ENCODE measurements at regions not wholly inside any gene's neighbourhood (a gene's known extent, or its start where the extent isn't known, plus 50 kb on each side); places are given as distances from the start of the nearest gene placed in this dataset.

GRCh38 chr2:128446049-128446873 lies 127.6 kb upstream of the HS6ST1 start:
- no peak overlapping the region for H3K27ac ChIP-seq (ENCODE audit: insufficient read depth, low read length)
- H3K27me3 ChIP-seq (ENCODE audit: control insufficient read depth, insufficient read depth, low read length), result no peaks in the 10 kb centered on the region
- no peaks in the 10 kb centered on the region for H3K79me2 ChIP-seq (ENCODE audit: control insufficient read depth, insufficient read depth, low read length)
- no peak overlapping the region for H2AFZ ChIP-seq (ENCODE audit: low read length)
- no peaks in the 10 kb centered on the region for H4K20me1 ChIP-seq (ENCODE audit: control insufficient read depth, extremely low read depth, insufficient read depth, low read length)
- no peak for TF ChIP-seq EZH2 (IDR thresholded peaks at IDR 0.05; ENCODE audit: low read length, missing control alignments)
- TF ChIP-seq CTCF (conservative IDR thresholded peaks at IDR 0.05 in 1 of 2, IDR thresholded peaks at IDR 0.05 in 1 of 2; ENCODE audit: low read depth in 1 of 2, low read length in 2 of 2), result no peak
- DNase-seq (ENCODE audit: low read depth in 2 of 2), result no peak
- no peak overlapping the region for H3K4me3 ChIP-seq (replicated peaks in 1 of 4; ENCODE audit: control extremely low read depth in 1 of 4, insufficient read depth in 1 of 4, low read depth in 3 of 4, low read length in 4 of 4)
- H3K4me2 ChIP-seq (ENCODE audit: extremely low read depth, insufficient read depth, low read length), result no peak overlapping the region
- H3K9ac ChIP-seq (ENCODE audit: insufficient read depth, low read length), result no peak overlapping the region
- H3K9me3 ChIP-seq (ENCODE audit: control insufficient read depth, insufficient read depth, low read depth, low read length), result no peaks in the 10 kb centered on the region
- no peaks in the 10 kb centered on the region for H3K36me3 ChIP-seq (ENCODE audit: control insufficient read depth, insufficient read depth, low read length)
- peaks cover 3% of the 10 kb centered on the region for H3K4me1 ChIP-seq (ENCODE audit: control insufficient read depth, extremely low read depth, insufficient read depth, low read length)

- no peaks in the 10 kb centered on the region for H3K9me3 ChIP-seq (ENCODE audit: control insufficient read depth, insufficient read depth, low read depth, low read length)
- peaks cover 3% of the 10 kb centered on the region for H3K4me1 ChIP-seq (ENCODE audit: control insufficient read depth, extremely low read depth, insufficient read depth, low read length)
These were observed 128.3 kb upstream of the HS6ST1 start for GRCh38 chr2:128446874-128447537.

More at GRCh38 chr2:128446874-128447537, 128.3 kb upstream of the HS6ST1 start:
- Histone ChIP-seq H4K20me1 (ENCODE audit: control insufficient read depth, extremely low read depth, insufficient read depth, low read length) (no peaks in the 10 kb centered on the region), H3K9ac (ENCODE audit: insufficient read depth, low read length) (no peak overlapping the region), H3K27me3 (ENCODE audit: control insufficient read depth, insufficient read depth, low read length) (no peaks in the 10 kb centered on the region), H3K79me2 (ENCODE audit: control insufficient read depth, insufficient read depth, low read length) (no peaks in the 10 kb centered on the region), H3K4me2 (ENCODE audit: extremely low read depth, insufficient read depth, low read length) (no peak overlapping the region), H3K27ac (ENCODE audit: insufficient read depth, low read length) (no peak overlapping the region), H3K36me3 (ENCODE audit: control insufficient read depth, insufficient read depth, low read length) (no peaks in the 10 kb centered on the region), H3K4me3 (replicated peaks in 1 of 4; ENCODE audit: control extremely low read depth in 1 of 4, insufficient read depth in 1 of 4, low read depth in 3 of 4, low read length in 4 of 4) (no peak overlapping the region), H2AFZ (ENCODE audit: low read length) (no peak overlapping the region)
- DNase-seq (ENCODE audit: low read depth in 2 of 2), result no peak
- no peak for TF ChIP-seq EZH2 (IDR thresholded peaks at IDR 0.05; ENCODE audit: low read length, missing control alignments)
- no peak for TF ChIP-seq CTCF (conservative IDR thresholded peaks at IDR 0.05 in 1 of 2, IDR thresholded peaks at IDR 0.05 in 1 of 2; ENCODE audit: low read depth in 1 of 2, low read length in 2 of 2)
